ENCODE measurements at regions not wholly inside any gene's neighbourhood (a gene's known extent, or its start where the extent isn't known, plus 50 kb on each side); places are given as distances from the start of the nearest gene placed in this dataset.

GRCh38 chr18:33957707-33958106 lies 267.0 kb downstream of the NOL4 start:
- TF ChIP-seq CTCF (IDR thresholded peaks at IDR 0.05) = no peak
- TF ChIP-seq POLR2A (IDR thresholded peaks at IDR 0.05) = no peak

Data from Peyer's patch (tissue), 4 donors.